ENCODE measurements at regions not wholly inside any gene's neighbourhood (a gene's known extent, or its start where the extent isn't known, plus 50 kb on each side); places are given as distances from the start of the nearest gene placed in this dataset.

- no peaks in the 10 kb centered on the region for H3K9me3 Mint-ChIP-seq (ENCODE audit: unreplicated experiment)
- H3K36me3 Mint-ChIP-seq (ENCODE audit: low read depth, unreplicated experiment) = no peaks in the 10 kb centered on the region
- no peaks in the 10 kb centered on the region for H3K27me3 Mint-ChIP-seq (ENCODE audit: unreplicated experiment)
- no peak overlapping the region for H3K4me3 Mint-ChIP-seq (ENCODE audit: unreplicated experiment)
- peaks cover 3% of the 10 kb centered on the region for H3K4me1 Mint-ChIP-seq (ENCODE audit: unreplicated experiment)
- no peak for DNase-seq (ENCODE audit: low spot score)
- no peak for TF ChIP-seq CTCF (IDR thresholded peaks at IDR 0.05; ENCODE audit: unreplicated experiment)
- H3K27ac Mint-ChIP-seq (ENCODE audit: unreplicated experiment) = no peak overlapping the region
These were observed 142.2 kb downstream of the UBE2E3 start for GRCh38 chr2:181122601-181123000.

GRCh38 chr2:181123798-181124231 lies 143.4 kb downstream of the UBE2E3 start:
- H3K27me3 Mint-ChIP-seq (ENCODE audit: unreplicated experiment) = no peaks in the 10 kb centered on the region
- H3K27ac Mint-ChIP-seq (ENCODE audit: unreplicated experiment) = no peak overlapping the region
- peaks cover 3% of the 10 kb centered on the region for H3K4me1 Mint-ChIP-seq (ENCODE audit: unreplicated experiment)
- H3K9me3 Mint-ChIP-seq (ENCODE audit: unreplicated experiment) = no peaks in the 10 kb centered on the region
- no peak for TF ChIP-seq CTCF (IDR thresholded peaks at IDR 0.05; ENCODE audit: unreplicated experiment)
- no peak overlapping the region for H3K4me3 Mint-ChIP-seq (ENCODE audit: unreplicated experiment)
- H3K36me3 Mint-ChIP-seq (ENCODE audit: low read depth, unreplicated experiment) = no peaks in the 10 kb centered on the region
- no peak for DNase-seq (ENCODE audit: low spot score)

DNA sequence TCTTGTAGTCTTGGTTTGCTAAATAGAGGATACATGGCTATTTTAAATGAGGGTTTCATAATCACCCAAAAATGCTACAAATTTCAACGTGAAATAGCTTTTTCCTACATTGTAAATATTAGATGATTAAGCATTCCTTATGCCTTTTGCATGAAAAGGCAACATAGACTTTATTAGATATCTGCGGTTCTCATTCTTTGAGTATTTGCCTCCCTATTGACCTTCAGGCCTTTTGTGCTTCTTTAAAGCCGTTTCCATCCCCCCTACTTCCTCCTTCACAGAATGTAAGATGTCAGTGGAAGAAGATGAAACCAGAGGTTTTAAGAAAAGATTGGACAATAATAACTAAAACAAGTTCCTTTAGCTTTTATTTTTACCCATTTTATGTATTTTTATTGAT lies 144.1 kb downstream of the UBE2E3 start:
- Mint-ChIP-seq H3K36me3 (ENCODE audit: low read depth, unreplicated experiment) (no peaks in the 10 kb centered on the region), H3K4me3 (ENCODE audit: unreplicated experiment) (no peak overlapping the region), H3K27me3 (ENCODE audit: unreplicated experiment) (no peaks in the 10 kb centered on the region), H3K9me3 (ENCODE audit: unreplicated experiment) (no peaks in the 10 kb centered on the region), H3K27ac (ENCODE audit: unreplicated experiment) (no peak overlapping the region), H3K4me1 (ENCODE audit: unreplicated experiment) (peaks cover 3% of the 10 kb centered on the region)
- DNase-seq (ENCODE audit: low spot score) = no peak
- TF ChIP-seq CTCF (IDR thresholded peaks at IDR 0.05; ENCODE audit: unreplicated experiment) = no peak

GRCh38 chr2:181125359-181125758 lies 145.0 kb downstream of the UBE2E3 start:
- H3K27me3 Mint-ChIP-seq (ENCODE audit: unreplicated experiment) = no peaks in the 10 kb centered on the region
- H3K27ac Mint-ChIP-seq (ENCODE audit: unreplicated experiment) = no peak overlapping the region
- H3K36me3 Mint-ChIP-seq (ENCODE audit: low read depth, unreplicated experiment) = no peaks in the 10 kb centered on the region
- H3K4me3 Mint-ChIP-seq (ENCODE audit: unreplicated experiment) = no peak overlapping the region
- no peak for TF ChIP-seq CTCF (IDR thresholded peaks at IDR 0.05; ENCODE audit: unreplicated experiment)
- no peak for DNase-seq (ENCODE audit: low spot score)
- H3K9me3 Mint-ChIP-seq (ENCODE audit: unreplicated experiment) = no peaks in the 10 kb centered on the region
- H3K4me1 Mint-ChIP-seq (ENCODE audit: unreplicated experiment) = peaks cover 3% of the 10 kb centered on the region

DNA sequence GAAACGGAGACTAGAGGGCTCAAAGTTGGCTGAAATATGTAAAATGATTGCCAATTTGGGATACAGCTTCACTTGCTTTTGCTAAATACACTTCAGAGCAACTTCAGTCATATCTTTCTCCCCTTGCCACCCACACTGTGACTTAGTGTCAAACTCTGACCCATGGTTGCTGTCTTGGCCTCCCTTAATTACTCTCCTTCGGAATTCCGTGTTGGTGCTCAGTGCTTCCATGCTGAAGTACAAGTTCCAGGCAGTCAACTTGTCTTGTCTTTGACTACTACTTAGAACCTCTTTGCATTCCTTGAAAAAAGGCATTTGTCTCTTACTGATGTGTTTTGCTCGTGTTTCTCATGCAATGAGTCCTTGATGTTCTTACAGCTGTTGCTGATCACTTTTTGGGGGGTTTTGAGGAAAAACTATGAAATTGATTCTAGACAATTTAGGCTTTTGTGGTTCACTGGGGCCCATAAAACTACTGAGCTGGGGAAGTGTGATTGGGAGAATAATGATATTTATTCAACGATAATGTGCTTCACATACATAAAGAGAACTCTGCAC lies 146.0 kb downstream of the UBE2E3 start:
- Mint-ChIP-seq H3K36me3 (ENCODE audit: low read depth, unreplicated experiment) (no peaks in the 10 kb centered on the region), H3K4me1 (ENCODE audit: unreplicated experiment) (peaks cover 3% of the 10 kb centered on the region), H3K9me3 (ENCODE audit: unreplicated experiment) (no peaks in the 10 kb centered on the region), H3K27me3 (ENCODE audit: unreplicated experiment) (no peaks in the 10 kb centered on the region), H3K27ac (ENCODE audit: unreplicated experiment) (no peak overlapping the region), H3K4me3 (ENCODE audit: unreplicated experiment) (no peak overlapping the region)
- DNase-seq (ENCODE audit: low spot score) = no peak
- TF ChIP-seq CTCF (IDR thresholded peaks at IDR 0.05; ENCODE audit: unreplicated experiment) = no peak
